ENCODE measurements at regions not wholly inside any gene's neighbourhood (a gene's known extent, or its start where the extent isn't known, plus 50 kb on each side); places are given as distances from the start of the nearest gene placed in this dataset.
A peak's percentile ranks its signal among the peaks of the same experiment; 100 is the strongest.
"Not testable (repeated sequence)": the region's sequence is repeated elsewhere in the genome, so short reads cannot be mapped to it uniquely, and the experiment has no call there.

DNA sequence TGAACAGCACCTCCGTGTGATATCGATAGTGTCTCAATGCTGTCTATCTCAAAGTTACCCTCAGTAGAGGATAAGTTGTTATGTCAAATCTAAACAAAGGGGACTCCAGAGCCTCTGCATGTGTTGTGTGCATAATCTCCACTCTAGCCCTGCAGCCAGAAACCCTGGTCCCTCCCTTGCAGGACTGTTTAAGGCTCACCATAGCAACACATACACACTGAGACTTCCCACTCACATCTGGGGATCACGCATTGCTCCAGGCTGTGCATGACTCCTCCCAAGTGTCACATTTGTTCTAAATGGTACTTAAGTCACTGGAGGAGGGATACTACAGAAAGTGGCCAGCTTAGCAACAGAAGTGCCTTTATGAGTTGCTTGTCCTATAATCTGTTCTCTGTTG is 258.6 kb upstream of the CRIM1 start:
- intact Hi-C loops (cut with DNase I), result no loop called here
- no peaks in the 10 kb centered on the region for H3K27me3 ChIP-seq
- 87% methylated on average over 3 of the region's 3 CpGs for WGBS (ENCODE audit: insufficient coverage, low coverage, low lambda C conversion rate, missing lambda C conversion rate)
- no peak overlapping the region for H3K27ac ChIP-seq
- TF ChIP-seq CTCF (IDR thresholded peaks at IDR 0.05) (no peak), POLR2A (IDR thresholded peaks at IDR 0.05) (no peak)
- H3K9me3 ChIP-seq, result no peaks in the 10 kb centered on the region
- DNase-seq (no peak), ATAC-seq (no peak)
- H3K4me3 ChIP-seq, result no peak overlapping the region
- H3K4me1 ChIP-seq, result no peaks in the 10 kb centered on the region
- no peaks in the 10 kb centered on the region for H3K36me3 ChIP-seq

- ATAC-seq; H3K9me3 ChIP-seq; intact Hi-C loops (cut with DNase I); H3K27ac ChIP-seq; H3K36me3 ChIP-seq; H3K4me1 ChIP-seq; H3K27me3 ChIP-seq; H3K4me3 ChIP-seq: not testable (repeated sequence)
- WGBS (ENCODE audit: insufficient coverage, low coverage, low lambda C conversion rate, missing lambda C conversion rate), result no CpG with 5 or more reads among the region's 26 CpGs
- DNase-seq, result peak in 1 of 3 donors; percentile 50
Measured at GRCh38 chr2:36091844-36092741, 263.5 kb upstream of the CRIM1 start.

GRCh38 chr2:36088716-36089328 is 266.8 kb upstream of the CRIM1 start:
- H3K27me3 ChIP-seq, result no peaks in the 10 kb centered on the region
- H3K4me1 ChIP-seq, result no peaks in the 10 kb centered on the region
- ATAC-seq, result no peak
- no peaks in the 10 kb centered on the region for H3K36me3 ChIP-seq
- DNase-seq, result no peak
- WGBS (ENCODE audit: insufficient coverage, low coverage, low lambda C conversion rate, missing lambda C conversion rate), result 66% methylated on average over 2 of the region's 4 CpGs
- H3K27ac ChIP-seq, result no peak overlapping the region
- no peak for TF ChIP-seq POLR2A (IDR thresholded peaks at IDR 0.05)
- no peak for TF ChIP-seq CTCF (IDR thresholded peaks at IDR 0.05)
- no peaks in the 10 kb centered on the region for H3K9me3 ChIP-seq
- intact Hi-C loops (cut with DNase I), result no loop called here
- H3K4me3 ChIP-seq, result no peak overlapping the region

DNA sequence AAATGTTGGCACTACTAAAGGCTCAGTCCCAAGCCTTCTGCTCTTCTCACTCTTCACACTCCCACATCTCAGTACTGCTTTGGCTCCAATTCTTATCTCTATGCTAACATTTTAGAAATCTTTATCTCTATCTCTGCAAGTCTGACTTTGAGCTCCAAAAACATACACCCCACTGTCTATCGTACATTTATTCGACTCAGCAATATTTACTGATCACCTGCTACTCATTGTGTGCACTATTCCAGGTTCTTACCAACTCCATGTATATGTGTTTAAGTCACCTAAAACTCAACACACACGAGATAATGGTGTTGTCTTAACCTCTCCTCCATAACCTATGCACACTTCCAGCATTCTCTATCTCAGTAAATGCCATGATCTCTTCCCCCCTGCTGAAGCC is 268.2 kb upstream of the CRIM1 start:
- ATAC-seq (no peak), DNase-seq (no peak)
- Histone ChIP-seq H3K27me3 (no peaks in the 10 kb centered on the region), H3K4me1 (no peaks in the 10 kb centered on the region), H3K9me3 (no peaks in the 10 kb centered on the region), H3K4me3 (no peak overlapping the region), H3K36me3 (no peaks in the 10 kb centered on the region), H3K27ac (no peak overlapping the region)
- intact Hi-C loops (cut with DNase I), result no loop called here
- 23% methylated on average over 3 of the region's 3 CpGs for WGBS (ENCODE audit: insufficient coverage, low coverage, low lambda C conversion rate, missing lambda C conversion rate)
- TF ChIP-seq POLR2A (IDR thresholded peaks at IDR 0.05) (no peak), CTCF (IDR thresholded peaks at IDR 0.05) (no peak)

GRCh38 chr2:36079793-36080192 is 275.8 kb upstream of the CRIM1 start:
- ATAC-seq (no peak), DNase-seq (no peak)
- no peaks in the 10 kb centered on the region for H3K4me1 ChIP-seq
- H3K27ac ChIP-seq, result no peak overlapping the region
- H3K27me3 ChIP-seq, result no peaks in the 10 kb centered on the region
- intact Hi-C loops (cut with DNase I), result no loop called here
- no peaks in the 10 kb centered on the region for H3K36me3 ChIP-seq
- WGBS (ENCODE audit: insufficient coverage, low coverage, low lambda C conversion rate, missing lambda C conversion rate), result 57% methylated on average over 1 of the region's 1 CpG
- no peak for TF ChIP-seq CTCF (IDR thresholded peaks at IDR 0.05)
- no peak for TF ChIP-seq POLR2A (IDR thresholded peaks at IDR 0.05)
- H3K9me3 ChIP-seq, result no peaks in the 10 kb centered on the region
- no peak overlapping the region for H3K4me3 ChIP-seq

All from right lobe of liver (tissue), 6 donors.